Hindlimb muscle (tissue), 1 donor: ENCODE measurements at regions not wholly inside any gene's neighbourhood (a gene's known extent, or its start where the extent isn't known, plus 50 kb on each side); places are given as distances from the start of the nearest gene placed in this dataset.
A peak's percentile ranks its signal among the peaks of the same experiment; 100 is the strongest.
"Not testable (repeated sequence)": the region's sequence is repeated elsewhere in the genome, so short reads cannot be mapped to it uniquely, and the experiment has no call there.

Experiments used
- DNase-seq: peaks from one replicate; pipeline ENCODE4 v3.0.0-alpha.2; 2013

DNA sequence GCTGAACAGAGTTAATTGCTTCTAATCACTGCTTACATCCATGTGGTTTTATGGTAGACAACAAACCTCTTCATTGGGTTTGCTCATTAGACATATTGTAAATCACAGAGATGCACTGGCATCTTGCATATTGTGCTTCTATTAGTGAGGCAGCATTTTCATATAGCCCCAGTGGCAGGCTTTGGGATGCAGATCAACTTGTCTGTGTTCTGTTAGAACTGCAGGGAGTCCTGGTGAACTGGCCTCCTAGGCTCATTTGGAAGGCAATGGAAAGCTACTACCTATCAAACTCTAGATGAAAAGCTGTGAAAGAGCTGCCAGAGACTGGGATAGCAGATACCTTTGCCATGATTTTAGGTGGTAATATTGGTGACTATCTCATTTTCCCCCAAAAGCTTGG, 108.8 kb downstream of the NAA11 start:
- no peak for DNase-seq

DNA sequence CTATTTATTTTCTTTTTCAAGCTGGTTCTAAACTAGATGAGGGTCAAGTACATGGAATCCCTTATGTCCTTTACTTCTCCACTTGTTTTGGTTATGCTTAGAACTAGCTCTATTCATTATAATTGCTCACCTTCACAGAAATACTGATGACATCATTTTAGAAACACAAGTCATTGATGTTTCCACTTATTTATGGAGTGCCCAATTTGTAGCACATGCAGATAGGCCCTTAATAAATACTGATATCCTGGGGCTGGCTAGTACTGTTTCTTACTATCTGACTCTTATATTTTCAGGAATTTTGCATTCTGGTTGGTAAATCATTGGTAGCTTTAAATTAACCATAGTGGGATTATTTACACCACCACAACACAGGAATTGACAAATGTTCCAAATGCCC, 112.2 kb downstream of the NAA11 start:
- DNase-seq, result no peak

DNA sequence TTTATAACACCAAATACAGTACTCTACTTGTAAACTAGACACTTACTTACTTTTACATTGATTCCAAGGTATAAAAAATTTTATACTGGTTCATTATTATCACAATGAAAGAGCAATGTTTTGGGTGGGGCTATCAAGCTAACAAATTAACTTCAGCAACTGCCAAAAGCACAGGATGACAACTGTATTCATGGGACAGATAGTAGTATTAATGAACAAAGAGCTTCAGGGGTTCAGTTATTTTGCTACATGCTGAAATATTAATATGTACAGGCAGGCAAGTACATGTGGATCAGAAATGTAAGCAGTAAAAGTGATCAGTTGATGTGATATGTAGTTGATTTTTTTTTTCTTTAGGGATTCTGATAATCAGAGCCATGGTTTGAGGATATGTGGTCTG, 112.9 kb downstream of the NAA11 start:
- DNase-seq, result no peak

GRCh38 chr4:79212311-79212710, 113.5 kb downstream of the NAA11 start:
- no peak for DNase-seq

- no peak for DNase-seq
These were observed 114.4 kb downstream of the NAA11 start for GRCh38 chr4:79211490-79211889.

DNA sequence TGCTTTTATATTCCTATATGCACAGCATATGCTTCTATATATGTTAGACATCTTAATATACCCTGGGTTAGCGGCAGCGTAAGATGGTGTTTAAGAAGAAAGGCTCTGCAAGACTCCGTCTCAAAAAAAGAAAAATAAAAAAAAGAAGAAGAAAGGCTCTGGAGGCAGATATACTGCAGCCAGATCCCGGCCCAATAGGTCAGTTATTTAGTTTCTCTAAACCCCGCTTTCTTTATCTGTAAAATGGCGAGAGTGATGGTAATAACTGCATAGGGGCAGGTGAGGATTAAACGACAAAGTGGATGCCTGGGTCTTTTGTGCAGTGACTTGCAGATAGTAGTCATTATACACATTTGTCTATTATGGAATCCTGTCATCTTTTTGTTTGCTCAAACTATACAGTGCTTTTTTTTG, 115.2 kb downstream of the NAA11 start:
- no peak for DNase-seq

GRCh38 chr4:79209822-79210635, 115.8 kb downstream of the NAA11 start:
- no peak for DNase-seq

GRCh38 chr4:79209081-79209480, 116.8 kb downstream of the NAA11 start:
- no peak for DNase-seq

DNA sequence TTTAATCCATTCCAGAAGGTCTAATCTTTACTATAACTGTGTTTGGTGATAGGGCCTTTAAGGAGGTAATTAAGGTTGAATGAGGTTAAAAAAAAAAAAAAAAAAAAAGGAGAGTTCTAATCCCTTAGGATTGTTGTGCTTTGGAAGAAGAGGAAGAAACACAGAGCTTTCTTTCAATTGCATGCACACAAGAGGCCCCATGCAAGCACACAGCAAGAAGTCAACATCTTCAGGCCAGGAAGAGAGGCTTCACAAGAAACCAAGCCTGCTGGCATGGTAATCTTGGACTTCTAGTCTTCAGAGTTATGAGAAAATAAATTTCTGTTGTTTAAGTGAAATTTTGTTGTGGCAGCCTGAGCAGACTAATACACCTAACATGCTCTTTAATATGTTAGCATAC, 118.6 kb downstream of the NAA11 start:
- DNase-seq, result no peak

DNA sequence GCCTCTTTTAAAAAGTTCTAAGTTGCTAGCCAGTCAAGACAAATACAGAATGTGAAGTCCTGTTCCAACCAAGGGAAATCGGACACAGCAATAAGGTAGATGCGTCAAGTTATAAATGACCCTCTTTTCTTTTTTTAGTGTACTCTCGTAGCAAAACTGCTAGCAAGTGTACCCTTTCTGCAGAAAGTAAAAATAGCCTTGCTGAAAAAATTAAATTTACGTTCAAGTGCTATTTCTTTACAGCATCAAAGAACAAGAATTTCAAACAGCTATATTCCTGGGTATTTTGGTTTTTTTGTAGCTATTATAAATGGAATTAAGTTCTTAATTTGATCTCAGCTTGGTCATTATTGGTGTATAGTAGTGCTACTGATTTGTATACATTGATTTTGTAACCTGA, 119.2 kb downstream of the NAA11 start:
- DNase-seq, result no peak

GRCh38 chr4:79205121-79205520, 120.7 kb downstream of the NAA11 start:
- no peak for DNase-seq

- DNase-seq, result no peak
These were observed 123.9 kb downstream of the NAA11 start for GRCh38 chr4:79201971-79202370.

DNA sequence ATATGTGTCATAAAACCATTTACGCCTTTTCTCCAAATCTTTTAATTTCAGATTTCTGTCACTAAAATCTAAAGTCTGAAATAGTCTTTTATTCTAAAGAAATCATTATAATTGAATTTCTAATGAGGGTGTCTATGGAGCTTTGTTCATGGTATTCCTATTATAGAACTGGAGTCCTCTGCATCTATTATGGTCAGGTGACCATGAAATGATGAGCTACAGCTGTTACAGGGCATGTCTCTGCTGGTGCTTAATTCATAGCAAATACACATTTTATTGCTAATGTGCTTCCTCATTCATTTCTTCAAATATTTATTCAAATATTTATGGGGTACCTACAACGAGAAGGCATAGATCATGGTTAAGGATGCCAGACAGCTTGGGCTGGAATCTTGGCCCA, 126.1 kb downstream of the NAA11 start:
- DNase-seq, result no peak

- DNase-seq, result no peak
These were observed 126.8 kb downstream of the NAA11 start for GRCh38 chr4:79198951-79199587.

- DNase-seq, result no peak
These were observed 128.4 kb downstream of the NAA11 start for GRCh38 chr4:79197275-79198009.

DNA sequence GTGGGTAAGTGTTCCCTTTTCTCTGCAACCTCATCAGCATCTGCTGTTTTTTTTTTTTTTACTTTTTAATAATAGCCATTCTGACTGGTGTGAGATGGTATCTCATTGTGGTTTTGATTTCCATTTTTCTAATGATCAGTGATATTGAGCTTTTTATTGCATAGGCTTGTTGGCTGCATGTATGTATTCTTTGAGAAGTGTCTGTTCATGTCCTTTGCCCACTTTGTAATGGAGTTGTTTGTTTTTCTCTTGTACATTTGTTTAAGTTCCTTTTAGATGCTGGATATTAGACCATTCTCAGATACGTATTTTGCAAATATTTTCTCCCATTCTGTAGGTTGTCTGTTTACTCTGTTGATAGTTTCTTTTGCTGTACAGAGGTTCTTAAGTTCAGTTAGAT, 134.6 kb downstream of the NAA11 start:
- DNase-seq, result not testable (repeated sequence)

GRCh38 chr4:79185526-79186045, 140.3 kb downstream of the NAA11 start:
- DNase-seq, result no peak

GRCh38 chr4:79184476-79184875, 141.4 kb downstream of the NAA11 start:
- DNase-seq, result no peak

GRCh38 chr4:79182209-79182608, 143.7 kb downstream of the NAA11 start:
- no peak for DNase-seq

GRCh38 chr4:79181190-79181589, 144.7 kb downstream of the NAA11 start:
- no peak for DNase-seq

DNA sequence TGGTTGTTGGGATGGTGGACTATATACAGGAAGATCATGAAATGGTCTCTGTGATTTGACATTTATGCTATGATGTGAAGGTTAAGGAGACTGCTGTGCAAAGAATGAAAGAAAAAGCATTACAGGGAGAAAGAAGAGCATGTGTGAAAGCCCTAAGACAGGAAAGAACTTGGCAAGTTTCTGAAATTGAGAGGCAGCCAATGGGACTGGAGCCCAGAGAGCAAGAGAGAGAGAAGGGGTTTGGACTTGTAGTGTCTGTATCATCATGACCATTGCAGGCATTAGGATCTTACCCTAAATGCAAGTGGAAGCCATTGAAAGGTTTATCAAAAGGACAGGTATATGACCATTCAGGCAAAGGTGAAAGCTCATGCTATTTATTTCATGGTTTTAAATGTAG, 147.1 kb downstream of the NAA11 start:
- peak; percentile 67 for DNase-seq

DNA sequence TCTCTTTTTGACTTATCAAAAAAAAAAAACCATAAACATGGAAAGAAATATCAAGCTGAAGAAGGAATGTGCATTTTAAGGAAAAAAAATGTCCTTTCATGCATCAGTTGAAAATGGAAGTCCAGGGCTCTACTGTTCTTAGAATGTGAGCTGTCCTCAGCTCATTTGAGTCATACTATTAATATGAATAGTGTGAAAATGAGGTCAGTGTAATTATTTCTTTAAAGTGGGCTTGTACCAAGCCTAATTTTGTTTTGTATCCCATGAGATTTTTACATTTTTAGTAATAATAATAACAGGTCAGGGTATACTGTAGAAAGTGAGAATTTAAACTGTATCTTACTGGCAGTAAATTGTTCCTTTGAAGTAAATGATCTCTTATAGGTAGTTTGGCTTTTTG, 148.5 kb downstream of the NAA11 start:
- DNase-seq, result no peak

DNA sequence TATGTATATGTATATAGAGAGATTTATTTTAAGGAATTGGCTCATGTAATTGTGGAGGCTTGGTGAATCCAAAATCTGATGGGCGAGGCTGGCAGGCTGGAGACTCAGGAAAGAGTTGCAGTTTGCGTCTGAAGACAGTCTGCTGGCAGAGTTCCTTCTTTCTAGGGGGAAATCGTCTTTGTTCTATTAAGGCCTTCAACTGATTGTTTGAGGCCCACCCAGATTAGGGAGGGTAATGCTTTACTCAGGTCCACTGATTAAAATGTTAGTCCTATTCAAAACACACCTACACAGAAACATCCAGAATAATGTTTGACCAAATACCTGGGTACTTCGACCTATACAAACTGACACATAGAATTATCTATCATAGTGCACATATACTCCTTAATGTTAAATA, 149.5 kb downstream of the NAA11 start:
- no peak for DNase-seq
